ENCODE measurements at regions not wholly inside any gene's neighbourhood (a gene's known extent, or its start where the extent isn't known, plus 50 kb on each side); places are given as distances from the start of the nearest gene placed in this dataset.

DNA sequence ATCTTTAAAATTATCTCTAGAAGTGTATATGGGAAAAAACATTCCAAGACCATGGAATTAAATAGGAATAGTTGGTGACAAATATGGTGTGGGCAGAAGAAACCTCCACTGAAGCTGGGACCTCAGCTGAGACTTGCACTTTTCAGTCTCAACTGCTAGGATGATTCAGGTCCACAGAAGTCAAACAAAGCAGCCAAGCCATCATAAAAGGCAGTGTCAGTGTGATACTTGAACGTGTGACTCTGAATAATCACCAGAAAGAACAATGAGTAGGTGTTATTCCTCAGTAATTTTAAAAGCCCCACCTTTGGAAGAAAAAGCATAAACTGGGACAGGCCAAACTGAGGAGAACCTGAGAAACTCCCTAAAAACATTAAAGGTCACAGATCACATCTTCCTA lies 90.7 kb downstream of the ZNF281 start:
- no peak overlapping the region for H3K27ac ChIP-seq
- H3K4me3 ChIP-seq = no peak overlapping the region
- peaks cover 3% of the 10 kb centered on the region for H3K27me3 ChIP-seq
- no peaks in the 10 kb centered on the region for H3K4me1 ChIP-seq
- no peak for TF ChIP-seq POLR2A (IDR thresholded peaks at IDR 0.05)
- no peak for TF ChIP-seq EP300 (IDR thresholded peaks at IDR 0.05)
- TF ChIP-seq POLR2AphosphoS5 (IDR thresholded peaks at IDR 0.05) = no peak
- TF ChIP-seq CTCF (IDR thresholded peaks at IDR 0.05) = no peak
- H3K36me3 ChIP-seq = no peaks in the 10 kb centered on the region
- H3K9me3 ChIP-seq = no peaks in the 10 kb centered on the region
- WGBS = 43% methylated on average over 1 of the region's 1 CpG
- no peak for DNase-seq (ENCODE audit: low spot score in 2 of 2)

- DNase-seq (ENCODE audit: low spot score in 2 of 2) = no peak
- TF ChIP-seq POLR2A (IDR thresholded peaks at IDR 0.05) (no peak), EP300 (IDR thresholded peaks at IDR 0.05) (no peak), POLR2AphosphoS5 (IDR thresholded peaks at IDR 0.05) (no peak), CTCF (IDR thresholded peaks at IDR 0.05) (no peak)
- no peak overlapping the region for H3K4me3 ChIP-seq
- 80% methylated on average over 2 of the region's 2 CpGs for WGBS
- H3K36me3 ChIP-seq = no peaks in the 10 kb centered on the region
- no peak overlapping the region for H3K27ac ChIP-seq
- H3K9me3 ChIP-seq = no peaks in the 10 kb centered on the region
- H3K27me3 ChIP-seq = peaks cover 3% of the 10 kb centered on the region
- H3K4me1 ChIP-seq = no peaks in the 10 kb centered on the region
Observed at GRCh38 chr1:200317236-200317635, 92.6 kb downstream of the ZNF281 start.

DNA sequence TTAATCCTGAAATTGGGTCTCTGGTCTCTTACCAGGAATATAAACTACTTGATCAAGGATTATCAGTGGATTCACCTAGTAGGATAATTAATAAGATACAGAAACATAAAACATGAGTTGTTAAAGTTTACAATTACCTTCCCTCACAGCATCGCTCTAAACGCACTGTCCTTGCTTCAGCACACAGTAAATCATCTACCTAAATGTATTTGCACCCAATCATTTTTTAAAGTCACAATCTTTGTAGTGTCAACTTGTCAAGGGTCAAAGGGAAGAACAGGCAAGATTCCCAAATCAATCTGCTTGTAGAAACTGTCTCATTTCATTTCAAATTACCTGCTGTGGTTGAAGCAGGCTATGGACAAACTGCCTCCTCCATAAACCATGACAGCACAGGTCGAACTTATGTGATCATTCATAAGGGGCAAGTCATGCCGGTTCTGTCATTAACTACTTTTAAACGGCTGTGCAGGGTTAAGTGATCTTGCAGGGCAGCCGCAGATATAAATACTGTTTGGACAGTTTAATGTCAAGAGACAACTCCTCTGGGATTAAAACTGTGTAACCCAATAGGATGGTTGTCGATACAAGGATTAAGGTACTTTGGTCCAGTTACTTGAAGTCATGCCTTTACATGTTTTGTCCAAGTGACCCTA lies 93.6 kb downstream of the ZNF281 start:
- 49% methylated on average over 7 of the region's 7 CpGs for WGBS
- Histone ChIP-seq H3K27ac (no peak overlapping the region), H3K27me3 (peaks cover 3% of the 10 kb centered on the region), H3K36me3 (no peaks in the 10 kb centered on the region), H3K4me1 (no peaks in the 10 kb centered on the region), H3K4me3 (no peak overlapping the region), H3K9me3 (no peaks in the 10 kb centered on the region)
- no peak for DNase-seq (ENCODE audit: low spot score in 2 of 2)
- no peak for TF ChIP-seq POLR2AphosphoS5 (IDR thresholded peaks at IDR 0.05)
- TF ChIP-seq POLR2A (IDR thresholded peaks at IDR 0.05) = no peak
- TF ChIP-seq CTCF (IDR thresholded peaks at IDR 0.05) = no peak
- no peak for TF ChIP-seq EP300 (IDR thresholded peaks at IDR 0.05)

GRCh38 chr1:200314085-200314750 lies 95.6 kb downstream of the ZNF281 start:
- Histone ChIP-seq H3K9me3 (no peaks in the 10 kb centered on the region), H3K36me3 (no peaks in the 10 kb centered on the region), H3K27ac (no peak overlapping the region), H3K27me3 (peaks cover 3% of the 10 kb centered on the region), H3K4me1 (no peaks in the 10 kb centered on the region), H3K4me3 (no peak overlapping the region)
- 66% methylated on average over 5 of the region's 5 CpGs for WGBS
- TF ChIP-seq EP300 (IDR thresholded peaks at IDR 0.05) (no peak), POLR2A (IDR thresholded peaks at IDR 0.05) (no peak), POLR2AphosphoS5 (IDR thresholded peaks at IDR 0.05) (no peak), CTCF (IDR thresholded peaks at IDR 0.05) (no peak)
- DNase-seq (ENCODE audit: low spot score in 2 of 2) = no peak

- Histone ChIP-seq H3K27me3 (no peaks in the 10 kb centered on the region), H3K36me3 (no peaks in the 10 kb centered on the region), H3K4me1 (no peaks in the 10 kb centered on the region), H3K27ac (no peak overlapping the region), H3K9me3 (no peaks in the 10 kb centered on the region), H3K4me3 (no peak overlapping the region)
- DNase-seq (ENCODE audit: low spot score in 2 of 2) = no peak
- 88% methylated on average over 1 of the region's 1 CpG for WGBS
- TF ChIP-seq CTCF (IDR thresholded peaks at IDR 0.05) (no peak), POLR2A (IDR thresholded peaks at IDR 0.05) (no peak), EP300 (IDR thresholded peaks at IDR 0.05) (no peak), POLR2AphosphoS5 (IDR thresholded peaks at IDR 0.05) (no peak)
Observed at GRCh38 chr1:200311256-200311655, 98.6 kb downstream of the ZNF281 start.

Measured in suprapubic skin (tissue), 4 donors.